ENCODE measurements at regions not wholly inside any gene's neighbourhood (a gene's known extent, or its start where the extent isn't known, plus 50 kb on each side); places are given as distances from the start of the nearest gene placed in this dataset.

DNA sequence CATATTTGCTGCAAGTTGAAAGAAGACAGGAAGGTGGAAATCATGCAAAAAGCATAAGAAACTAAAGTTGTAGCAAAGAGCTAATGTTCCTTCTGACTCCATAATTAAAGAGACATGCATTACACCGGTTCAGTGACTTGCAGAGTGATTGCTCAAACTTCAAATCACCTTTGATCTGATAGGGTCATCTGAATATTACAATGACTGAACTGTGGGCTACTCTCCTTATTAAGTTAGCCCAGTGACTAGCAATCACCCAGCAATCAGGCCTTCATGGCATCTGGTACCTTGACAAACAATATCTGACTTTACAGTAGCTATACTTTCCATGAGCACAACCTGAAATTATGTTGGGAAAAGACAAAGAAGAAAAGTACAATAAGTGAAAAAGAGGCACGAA is 84.9 kb downstream of the NREP start:
- intact Hi-C loops (cut with DNase I) = no loop called here
- no peaks in the 10 kb centered on the region for H3K36me3 ChIP-seq (replicated peaks in 1 of 2)
- H3K4me1 ChIP-seq (replicated peaks in 1 of 2) = no peaks in the 10 kb centered on the region
- WGBS, 4 donors = 91 to 98% (median 93%) methylated on average over 2 of the region's 2 CpGs
- no peaks in the 10 kb centered on the region for H3K9me3 ChIP-seq (replicated peaks in 1 of 3)
- no peaks in the 10 kb centered on the region for H3K27me3 ChIP-seq
- TF ChIP-seq CTCF (IDR thresholded peaks at IDR 0.05) (no peak), POLR2A (IDR thresholded peaks at IDR 0.05) (no peak)
- H3K27ac ChIP-seq = no peak overlapping the region
- DNase-seq = no peak
- no peak overlapping the region for H3K4me3 ChIP-seq

DNA sequence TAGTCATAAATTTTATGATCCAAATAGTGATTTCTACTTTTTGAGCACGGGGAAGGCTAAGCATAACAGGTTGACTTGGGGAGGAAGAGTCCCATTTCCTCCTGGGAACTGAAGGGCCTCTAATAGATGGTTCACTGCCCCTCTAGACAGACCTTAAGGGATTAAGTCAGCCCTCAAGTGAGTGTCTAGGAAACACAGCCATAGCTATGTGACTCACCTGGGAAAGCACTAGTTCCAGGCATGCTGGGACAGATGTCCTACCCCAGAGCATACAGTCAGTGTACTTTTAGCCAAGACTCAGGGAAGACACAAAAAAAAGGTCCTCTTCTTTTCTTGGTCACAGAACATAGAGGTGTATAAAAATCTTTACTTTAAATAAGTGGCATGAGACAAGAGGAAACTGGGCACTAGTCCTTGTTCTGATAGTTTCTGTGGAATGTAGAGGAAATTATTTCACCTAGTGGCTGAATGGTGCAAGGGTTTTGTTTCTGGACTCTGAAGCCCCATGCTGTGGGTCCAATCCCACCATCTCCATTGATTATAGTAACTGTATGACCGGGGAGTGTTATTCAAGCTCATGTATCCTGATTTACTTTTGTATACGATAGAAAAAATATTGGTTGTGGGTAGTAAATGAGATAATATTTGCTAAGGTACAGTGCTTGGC is 86.0 kb downstream of the NREP start:
- TF ChIP-seq POLR2A (IDR thresholded peaks at IDR 0.05) (no peak), CTCF (IDR thresholded peaks at IDR 0.05) (no peak)
- intact Hi-C loops (cut with DNase I) = no loop called here
- H3K27me3 ChIP-seq = no peaks in the 10 kb centered on the region
- no peaks in the 10 kb centered on the region for H3K9me3 ChIP-seq (replicated peaks in 1 of 3)
- no peak overlapping the region for H3K27ac ChIP-seq
- no peaks in the 10 kb centered on the region for H3K4me1 ChIP-seq (replicated peaks in 1 of 2)
- no peak overlapping the region for H3K4me3 ChIP-seq
- no peak for DNase-seq
- WGBS, 4 donors = 60 to 75% (median 69%) methylated on average over 3 of the region's 3 CpGs
- H3K36me3 ChIP-seq (replicated peaks in 1 of 2) = no peaks in the 10 kb centered on the region

DNA sequence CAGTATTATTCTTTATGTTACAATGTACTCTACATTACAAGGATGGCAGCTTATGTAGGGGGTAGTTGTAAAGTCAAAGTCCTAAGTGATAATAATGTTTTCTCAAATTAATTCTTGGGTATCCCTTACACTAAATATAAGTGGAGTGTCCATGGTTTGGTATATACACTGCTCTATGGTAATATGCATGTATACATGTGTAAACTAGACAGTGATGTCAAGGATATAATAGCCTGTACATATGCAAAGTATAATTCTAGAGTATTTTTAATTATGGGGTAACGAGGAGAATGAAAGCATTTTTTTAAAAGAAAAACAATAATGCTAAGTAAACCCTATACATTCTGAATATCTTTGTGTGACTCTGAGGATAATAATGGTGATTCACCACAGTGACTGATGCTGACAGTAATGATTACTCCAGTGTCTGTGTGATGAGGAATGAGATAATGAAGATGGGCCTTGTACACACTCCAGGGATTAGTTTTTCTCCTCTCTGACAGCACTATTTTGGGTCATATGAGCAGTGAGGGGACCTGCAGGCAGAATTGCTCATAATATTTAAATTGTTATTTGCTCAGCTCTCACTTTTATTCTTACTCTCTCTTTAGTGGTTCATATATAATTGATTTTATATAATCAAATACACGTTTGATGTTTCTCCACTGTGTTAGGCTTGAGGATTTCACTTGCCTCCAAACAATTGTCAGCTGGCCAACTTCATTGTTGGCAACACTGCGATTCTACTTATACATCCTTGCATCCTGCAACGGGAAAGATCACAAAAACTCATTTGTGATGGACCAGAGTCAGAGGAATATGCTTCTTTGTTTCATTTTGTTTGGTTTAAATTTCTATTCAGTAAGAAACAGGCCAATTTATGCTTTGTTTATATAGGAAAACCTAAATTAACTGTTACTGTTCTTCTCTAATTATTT is 88.2 kb downstream of the NREP start:
- no peaks in the 10 kb centered on the region for H3K4me1 ChIP-seq (replicated peaks in 1 of 2)
- intact Hi-C loops (cut with DNase I) = no loop called here
- H3K9me3 ChIP-seq (replicated peaks in 1 of 3) = no peaks in the 10 kb centered on the region
- no peak for DNase-seq
- WGBS, 4 donors = 81 to 89% (median 84%) methylated on average over 4 of the region's 4 CpGs
- no peaks in the 10 kb centered on the region for H3K36me3 ChIP-seq (replicated peaks in 1 of 2)
- no peaks in the 10 kb centered on the region for H3K27me3 ChIP-seq
- H3K4me3 ChIP-seq = no peak overlapping the region
- H3K27ac ChIP-seq = no peak overlapping the region
- TF ChIP-seq POLR2A (IDR thresholded peaks at IDR 0.05) (no peak), CTCF (IDR thresholded peaks at IDR 0.05) (no peak)

DNA sequence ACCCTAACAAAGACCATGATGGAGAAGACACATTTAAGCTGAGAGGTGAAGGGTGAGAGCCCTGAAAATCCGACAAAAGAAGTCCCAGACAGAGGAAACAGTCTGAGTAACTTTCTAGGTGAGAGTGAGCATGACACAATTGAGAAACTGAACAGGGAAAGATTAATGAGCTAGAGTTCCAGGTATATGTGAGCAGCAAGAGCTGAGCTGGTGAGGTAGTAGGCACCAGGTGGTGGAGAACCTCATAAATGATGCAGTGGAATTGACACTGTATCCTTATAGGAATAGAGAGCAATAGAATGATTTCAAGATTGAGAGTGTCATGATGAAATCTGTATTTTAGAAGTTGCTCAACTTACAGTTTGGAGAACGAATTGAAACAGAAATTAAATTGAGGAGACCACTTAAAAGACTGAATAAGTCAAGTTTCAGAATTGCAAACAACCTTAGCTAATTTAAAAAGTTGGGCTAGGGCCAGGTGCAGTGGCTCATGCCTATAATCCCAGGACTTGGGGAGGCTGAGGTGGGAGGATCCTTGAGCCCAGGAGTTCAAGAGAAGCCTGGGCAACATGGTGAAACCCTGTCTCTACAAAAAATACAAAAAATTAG is 89.8 kb downstream of the NREP start:
- TF ChIP-seq CTCF (IDR thresholded peaks at IDR 0.05) (no peak), POLR2A (IDR thresholded peaks at IDR 0.05) (no peak)

More for the DNA sequence above, 89.8 kb downstream of the NREP start:
- H3K27ac ChIP-seq = no peak overlapping the region
- no peak overlapping the region for H3K4me3 ChIP-seq
- intact Hi-C loops (cut with DNase I) = no loop called here
- no peaks in the 10 kb centered on the region for H3K4me1 ChIP-seq (replicated peaks in 1 of 2)
- no peak for DNase-seq
- H3K36me3 ChIP-seq (replicated peaks in 1 of 2) = no peaks in the 10 kb centered on the region
- no peaks in the 10 kb centered on the region for H3K27me3 ChIP-seq
- H3K9me3 ChIP-seq (replicated peaks in 1 of 3) = no peaks in the 10 kb centered on the region
- 74 to 90% (median 85%) methylated on average over 2 of the region's 2 CpGs for WGBS, 4 donors
